ENCODE measurements at regions not wholly inside any gene's neighbourhood (a gene's known extent, or its start where the extent isn't known, plus 50 kb on each side); places are given as distances from the start of the nearest gene placed in this dataset.

DNA sequence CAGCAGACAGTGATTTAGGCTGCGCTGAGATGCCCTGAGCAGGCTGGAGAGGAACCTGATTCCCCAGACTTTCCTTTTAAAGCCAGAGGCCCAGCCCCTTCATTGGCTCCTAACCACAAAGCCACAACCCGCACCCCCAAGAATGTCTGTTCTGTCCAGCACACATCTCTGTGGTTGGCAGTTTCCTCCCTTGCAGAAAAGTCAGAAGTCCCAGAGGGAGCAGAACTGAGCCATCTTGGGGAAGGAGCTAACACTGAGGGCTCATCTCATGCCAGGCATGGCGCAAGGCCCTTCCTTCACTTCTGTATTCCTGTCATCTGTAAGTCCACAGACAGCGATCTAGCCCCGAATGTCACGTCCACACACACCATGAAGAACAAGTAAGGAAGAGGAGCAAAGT, 97.1 kb upstream of the SYT13 start:
- H3K79me2 ChIP-seq (ENCODE audit: insufficient read depth, low read length): no peaks in the 10 kb centered on the region
- no peak for FAIRE-seq
- H3K36me3 ChIP-seq (replicated peaks in 1 of 2; ENCODE audit: control insufficient read depth in 1 of 2, insufficient read depth in 2 of 2, low read length in 2 of 2): no peaks in the 10 kb centered on the region
- H3K4me2 ChIP-seq (ENCODE audit: low read depth, low read length): no peak overlapping the region
- BruUV-seq (replicated peaks): no TSS peak
- H2AFZ ChIP-seq (ENCODE audit: low read length): no peak overlapping the region
- ChIA-PET CTCF (ENCODE audit: low intra/inter-chr PET ratio, low total read pairs) (no interaction called here), POLR2A (no interaction called here)
- H3K4me1 ChIP-seq (ENCODE audit: insufficient read depth, low read length): peaks cover 19% of the 10 kb centered on the region
- H4K20me1 ChIP-seq (ENCODE audit: insufficient read depth, low read length): no peaks in the 10 kb centered on the region
- in situ Hi-C loops (cut with HindIII; ENCODE audit: extremely low pct_ligation_motif_present, low pct_unique_long_range_greater_than_20kb) (no loop called here), intact Hi-C loops (cut with micrococcal nuclease; ENCODE audit: unreplicated experiment) (no loop called here)
- no peak overlapping the region for H3K9ac ChIP-seq (ENCODE audit: insufficient read depth, low read depth, low read length)
- DNase-seq (ENCODE audit: low spot score): no peak
- WGBS (ENCODE audit: low lambda C conversion rate): 29% methylated on average over 6 of the region's 6 CpGs
- no peak overlapping the region for H3K4me3 ChIP-seq (replicated peaks in 1 of 3; ENCODE audit: insufficient read depth in 1 of 3, low read depth in 2 of 3, low read length in 3 of 3)
- H3K27ac ChIP-seq (ENCODE audit: extremely low read length, insufficient read depth, low read length): no peak overlapping the region
- TF ChIP-seq MAF1 (CRISPR knock-in tag; IDR thresholded peaks at IDR 0.05; ENCODE audit: borderline replicate concordance) (no peak), RNF2 (conservative IDR thresholded peaks at IDR 0.05; ENCODE audit: low read depth) (no peak), ZNF772 (CRISPR knock-in tag; IDR thresholded peaks at IDR 0.05) (no peak), ZNF17 (CRISPR knock-in tag; IDR thresholded peaks at IDR 0.05) (no peak), NCOR1 (IDR thresholded peaks at IDR 0.05; ENCODE audit: borderline replicate concordance, low read length) (no peak), CREB1 (IDR thresholded peaks at IDR 0.05) (no peak), CREB1 (CRISPR knock-in tag; IDR thresholded peaks at IDR 0.05) (no peak), STAG1 (CRISPR knock-in tag; IDR thresholded peaks at IDR 0.05) (no peak), KLF16 (CRISPR knock-in tag; IDR thresholded peaks at IDR 0.05) (no peak), BCL6 (CRISPR knock-in tag; IDR thresholded peaks at IDR 0.05) (no peak), MBD4 (IDR thresholded peaks at IDR 0.05; ENCODE audit: borderline replicate concordance, low read length) (no peak)
- TF ChIP-seq, protein P1, sequence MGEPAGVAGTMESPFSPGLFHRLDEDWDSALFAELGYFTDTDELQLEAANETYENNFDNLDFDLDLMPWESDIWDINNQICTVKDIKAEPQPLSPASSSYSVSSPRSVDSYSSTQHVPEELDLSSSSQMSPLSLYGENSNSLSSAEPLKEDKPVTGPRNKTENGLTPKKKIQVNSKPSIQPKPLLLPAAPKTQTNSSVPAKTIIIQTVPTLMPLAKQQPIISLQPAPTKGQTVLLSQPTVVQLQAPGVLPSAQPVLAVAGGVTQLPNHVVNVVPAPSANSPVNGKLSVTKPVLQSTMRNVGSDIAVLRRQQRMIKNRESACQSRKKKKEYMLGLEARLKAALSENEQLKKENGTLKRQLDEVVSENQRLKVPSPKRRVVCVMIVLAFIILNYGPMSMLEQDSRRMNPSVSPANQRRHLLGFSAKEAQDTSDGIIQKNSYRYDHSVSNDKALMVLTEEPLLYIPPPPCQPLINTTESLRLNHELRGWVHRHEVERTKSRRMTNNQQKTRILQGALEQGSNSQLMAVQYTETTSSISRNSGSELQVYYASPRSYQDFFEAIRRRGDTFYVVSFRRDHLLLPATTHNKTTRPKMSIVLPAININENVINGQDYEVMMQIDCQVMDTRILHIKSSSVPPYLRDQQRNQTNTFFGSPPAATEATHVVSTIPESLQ (CRISPR knock-in tag; conservative IDR thresholded peaks at IDR 0.05): no peak
- TF ChIP-seq, protein P2, sequence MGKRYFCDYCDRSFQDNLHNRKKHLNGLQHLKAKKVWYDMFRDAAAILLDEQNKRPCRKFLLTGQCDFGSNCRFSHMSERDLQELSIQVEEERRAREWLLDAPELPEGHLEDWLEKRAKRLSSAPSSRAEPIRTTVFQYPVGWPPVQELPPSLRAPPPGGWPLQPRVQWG (CRISPR knock-in tag; IDR thresholded peaks at IDR 0.05; ENCODE audit: borderline replicate concordance, low read depth): no peak
- no peak for ATAC-seq
- H3K9me3 ChIP-seq (ENCODE audit: low read length): no peaks in the 10 kb centered on the region
- H3K27me3 ChIP-seq (ENCODE audit: control insufficient read depth in 1 of 2, insufficient read depth in 2 of 2, low read length in 2 of 2): peaks cover 1 to 12% of the 10 kb centered on the region in 2 experiments; a peak in 1 of 5 replicates
